HG03066 (cell line): ENCODE measurements at regions not wholly inside any gene's neighbourhood (a gene's known extent, or its start where the extent isn't known, plus 50 kb on each side); places are given as distances from the start of the nearest gene placed in this dataset.

Source experiments
- ATAC-seq: cut with Tn5 transposase; IDR thresholded peaks from one replicate; pipeline ENCODE4 v1.9.1; 2021; ENCODE audit warnings: low read depth; ENCODE audit not compliant: unreplicated experiment

GRCh38 chr2:126748188-126748760, 92.3 kb downstream of the GYPC start:
- no peak for ATAC-seq

DNA sequence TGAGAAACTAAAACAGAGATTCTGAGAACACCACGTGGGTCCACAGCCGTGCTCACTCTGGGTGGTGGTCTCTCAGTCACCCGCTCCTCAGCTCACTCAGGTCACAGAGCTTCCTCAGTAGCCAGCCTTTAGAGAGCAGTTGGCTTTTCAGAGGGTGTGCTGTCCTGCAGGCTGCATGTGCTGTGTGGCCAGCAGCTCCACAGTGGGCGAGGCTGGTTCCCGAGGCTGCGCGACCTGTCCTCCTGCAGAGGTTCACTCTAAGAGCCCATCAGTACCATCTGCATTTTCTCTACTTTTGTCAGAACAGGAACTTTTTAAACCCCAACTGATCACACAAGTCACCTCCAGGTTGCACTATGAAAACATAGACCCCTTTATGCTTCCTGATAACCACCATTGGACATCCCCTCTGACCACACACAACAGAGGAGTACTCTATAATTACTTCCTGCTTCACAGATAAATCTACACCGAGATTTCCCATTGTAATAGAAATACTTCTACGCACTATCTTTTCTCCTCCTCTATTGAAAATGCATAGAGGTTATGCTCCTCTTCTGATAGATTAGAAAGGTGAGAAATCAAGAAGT, 93.1 kb downstream of the GYPC start:
- ATAC-seq, result no peak

DNA sequence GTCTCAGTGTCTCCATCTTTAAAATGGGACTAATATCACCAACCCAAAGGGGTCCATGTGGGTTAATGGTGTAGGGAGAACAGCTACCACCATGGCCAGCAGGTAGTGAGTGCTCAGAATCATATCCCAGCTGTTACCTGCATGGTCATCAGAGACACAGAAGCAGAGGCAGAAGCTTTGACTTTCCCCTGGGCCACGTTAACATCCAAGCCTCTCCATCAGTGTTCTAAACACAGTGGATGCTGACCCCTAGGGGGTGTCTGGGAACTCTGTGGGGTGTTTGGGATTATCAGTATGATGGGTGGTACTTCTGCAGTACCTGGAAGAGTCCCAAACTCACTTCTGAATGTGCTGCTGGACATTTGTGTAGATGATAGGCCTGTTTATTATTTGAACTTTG, 93.6 kb downstream of the GYPC start:
- no peak for ATAC-seq

DNA sequence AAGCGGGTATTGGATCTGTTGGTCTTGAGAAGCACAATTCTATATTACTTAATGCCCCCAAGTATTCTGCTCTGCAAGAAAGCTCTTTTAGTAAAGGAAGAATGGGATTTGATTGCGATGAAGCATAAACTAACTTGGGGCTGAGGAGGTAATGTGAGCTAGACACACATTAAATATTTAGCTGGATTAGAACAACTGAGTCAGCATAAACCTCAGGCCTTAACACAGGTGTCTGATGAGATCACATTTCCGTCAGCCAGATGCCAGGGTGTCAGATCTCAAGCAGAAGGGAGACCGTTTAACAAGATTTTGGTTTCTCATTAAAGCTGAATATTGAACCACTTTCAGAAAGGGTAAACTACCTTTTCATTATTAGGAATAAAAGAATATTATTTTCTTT, 94.5 kb downstream of the GYPC start:
- no peak for ATAC-seq

- no peak for ATAC-seq
These were observed 95.5 kb downstream of the GYPC start for GRCh38 chr2:126751477-126751876.

DNA sequence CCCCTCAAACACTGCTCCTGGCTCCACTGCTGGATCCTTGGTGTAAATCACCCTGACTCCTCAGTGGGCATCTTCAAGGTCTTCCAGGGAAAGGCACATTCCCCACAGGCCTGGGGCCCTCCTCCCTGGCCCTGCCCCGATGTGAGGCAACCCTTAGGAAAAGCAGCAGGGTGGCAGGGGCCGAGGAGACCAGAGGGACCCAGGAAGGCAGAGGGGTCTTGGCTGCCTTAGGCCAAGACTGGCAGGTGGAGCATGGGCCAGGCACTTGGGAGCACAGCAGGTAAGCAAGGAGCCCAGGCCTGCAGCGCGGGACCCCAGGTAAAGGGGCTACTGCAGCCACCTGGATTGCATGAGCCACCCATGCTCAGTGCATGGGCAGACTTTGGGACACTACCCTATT, 96.9 kb downstream of the GYPC start:
- ATAC-seq, result no peak

GRCh38 chr2:126753501-126754212, 97.7 kb downstream of the GYPC start:
- ATAC-seq, result no peak

DNA sequence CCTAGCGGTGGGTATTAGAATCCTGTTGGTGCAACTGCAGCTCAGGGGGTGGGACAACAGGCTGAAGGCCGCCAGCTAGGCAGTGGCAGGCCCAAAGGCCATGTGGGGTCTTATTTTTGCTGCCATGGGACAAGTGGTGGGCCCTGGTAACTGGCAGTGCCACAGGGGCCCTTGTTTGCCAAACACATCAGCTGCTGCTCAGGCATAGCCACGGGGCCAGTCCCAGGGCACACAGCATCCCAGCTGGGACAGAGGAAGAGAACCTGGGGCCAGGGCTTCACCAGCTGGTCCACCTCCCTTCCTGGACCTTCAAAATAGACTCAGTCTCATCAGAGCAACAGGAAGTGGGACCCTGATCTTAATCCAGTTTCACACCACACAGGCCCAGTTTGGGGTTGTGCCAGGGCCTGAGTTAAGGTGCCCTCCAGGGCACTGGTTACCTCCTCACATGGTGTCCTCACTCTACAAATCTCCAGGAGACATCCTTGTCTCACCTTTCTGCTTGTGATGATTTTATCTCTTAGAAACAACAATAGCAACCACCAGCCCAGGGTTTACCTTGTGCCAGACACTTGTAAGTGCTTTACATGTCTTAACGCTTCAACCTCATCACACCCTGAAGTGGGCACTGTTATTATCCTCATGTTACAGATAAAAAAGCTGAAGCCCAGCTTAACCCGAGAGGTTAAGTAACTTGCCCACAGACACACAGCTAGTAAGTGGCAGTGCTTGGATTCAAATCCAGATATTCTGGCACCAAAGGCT, 98.5 kb downstream of the GYPC start:
- ATAC-seq, result no peak

DNA sequence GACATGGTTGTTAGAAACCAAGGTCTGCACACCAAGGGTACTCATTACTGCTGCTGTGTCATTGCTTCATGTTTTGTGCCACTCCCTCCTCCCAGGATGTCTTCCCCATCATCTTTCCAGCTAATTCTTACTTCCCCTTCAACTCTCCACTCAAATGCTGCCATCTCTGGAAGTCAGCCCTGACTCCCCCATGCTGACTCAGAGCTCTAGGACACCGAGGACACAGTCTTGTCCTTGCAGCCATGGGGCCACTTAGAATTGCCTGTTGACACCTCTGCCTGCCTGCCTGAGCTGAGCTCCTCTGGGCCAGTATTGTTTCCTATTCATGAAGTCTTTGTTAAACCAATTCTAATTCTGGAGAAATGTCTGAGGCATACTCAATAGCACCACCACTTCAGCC, 100.2 kb downstream of the GYPC start:
- ATAC-seq, result no peak

DNA sequence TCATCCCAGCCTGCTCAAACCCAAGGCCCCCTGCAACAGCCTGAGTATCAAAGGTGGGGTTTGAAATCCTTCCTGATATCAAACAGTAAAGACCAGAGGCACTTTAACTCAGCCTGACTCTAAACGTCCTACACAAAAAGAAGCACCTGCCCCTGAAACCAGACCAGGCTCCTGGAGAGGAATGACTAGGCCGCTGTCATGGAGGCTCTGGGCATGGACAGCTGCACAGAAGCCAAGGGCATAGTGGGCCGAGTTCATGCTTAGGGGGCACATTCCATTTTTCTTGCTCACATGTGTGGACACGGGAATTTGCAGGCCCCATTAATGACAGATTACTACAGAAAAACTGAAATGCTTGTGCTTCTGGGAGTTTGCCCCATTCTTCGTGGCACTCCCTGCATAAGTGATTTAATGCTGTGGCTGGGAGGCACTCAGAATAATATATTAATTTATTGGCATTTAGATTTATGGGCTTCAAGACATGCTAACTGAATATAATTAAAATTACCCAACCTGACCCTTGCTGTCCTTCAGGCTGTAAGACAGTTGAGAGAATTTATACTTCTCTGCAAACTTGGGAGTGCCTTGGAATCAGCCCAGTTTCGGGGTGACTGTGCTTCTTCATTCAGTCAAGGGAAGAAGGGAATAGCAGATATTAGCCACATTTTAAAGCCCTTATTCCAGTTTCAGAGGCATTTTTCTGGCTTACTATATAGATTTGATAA, 105.5 kb downstream of the GYPC start:
- ATAC-seq, result no peak

GRCh38 chr2:126761981-126762878, 106.3 kb downstream of the GYPC start:
- no peak for ATAC-seq

GRCh38 chr2:126764686-126765265, 108.8 kb downstream of the GYPC start:
- ATAC-seq, result no peak

DNA sequence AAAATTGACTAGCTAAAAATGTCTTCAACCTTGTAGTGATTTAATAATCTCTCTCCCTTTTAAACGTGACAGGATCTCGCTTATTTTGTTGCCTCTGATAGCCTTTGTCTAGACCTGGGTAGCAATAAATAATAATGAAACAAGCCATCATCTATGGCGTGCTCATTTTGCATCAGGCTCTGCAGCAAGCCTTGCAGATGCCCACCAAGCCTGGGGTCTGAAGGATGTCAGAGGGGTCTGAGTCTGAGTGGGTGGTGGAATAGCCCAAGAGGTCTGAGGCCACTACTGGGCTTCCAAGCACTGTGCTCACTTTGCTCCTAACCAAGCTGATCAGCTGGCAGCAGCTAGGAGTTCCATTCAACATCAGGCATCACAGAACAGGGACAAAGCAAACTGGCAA, 109.4 kb downstream of the GYPC start:
- no peak for ATAC-seq

DNA sequence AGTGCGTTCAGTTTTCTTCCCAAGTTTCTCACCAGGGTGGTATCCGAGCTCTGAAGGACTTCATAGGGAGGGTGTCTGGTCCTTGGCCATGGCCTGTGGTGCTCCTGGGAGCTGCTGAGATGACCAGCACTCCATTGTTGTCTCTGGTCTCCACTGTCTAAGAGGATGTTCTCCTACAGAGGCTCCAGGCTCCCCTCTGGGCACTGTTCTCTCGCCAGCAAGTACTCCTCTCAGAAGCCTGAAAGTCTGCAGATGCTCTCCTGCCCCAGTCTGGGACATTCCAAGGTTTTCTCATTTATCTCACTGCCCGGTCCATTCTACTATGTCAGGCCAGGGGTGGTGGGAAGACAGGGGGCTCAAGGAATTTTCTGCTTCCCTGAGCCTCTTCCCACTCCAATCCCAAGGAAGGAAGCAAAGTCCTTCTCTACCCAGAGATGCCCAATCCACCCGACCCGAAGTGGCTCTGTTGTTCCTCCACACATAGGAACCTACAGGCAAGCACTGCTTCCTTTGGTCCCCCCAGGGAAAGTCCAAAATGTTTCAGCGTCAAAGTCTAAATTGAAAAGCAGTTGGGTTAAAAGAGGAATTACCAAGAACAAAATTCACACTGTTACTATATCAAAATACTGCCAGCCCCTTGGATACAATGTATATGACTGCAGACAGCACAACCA, 110.5 kb downstream of the GYPC start:
- ATAC-seq, result no peak

- no peak for ATAC-seq
These were observed 111.0 kb downstream of the GYPC start for GRCh38 chr2:126766969-126767296.

DNA sequence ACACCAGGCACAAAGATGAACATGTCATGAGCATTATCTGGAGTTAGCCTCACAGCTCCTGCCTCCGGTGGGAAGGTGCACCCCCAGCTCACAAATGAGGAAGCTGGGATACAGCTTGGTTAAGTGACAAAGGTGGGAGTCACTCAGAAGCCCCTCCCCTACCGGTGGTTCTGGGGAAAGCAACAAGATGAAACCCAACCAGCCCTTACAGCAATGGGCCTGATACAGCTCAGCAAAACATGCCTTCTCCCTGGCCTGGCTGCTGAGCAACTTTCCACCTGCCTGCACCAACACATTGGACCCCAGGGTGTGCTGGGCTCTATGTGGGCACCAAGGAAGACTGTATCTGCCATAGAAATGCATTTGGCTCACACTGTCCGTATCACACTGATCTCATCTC, 113.2 kb downstream of the GYPC start:
- ATAC-seq, result no peak

GRCh38 chr2:126770466-126770865, 114.5 kb downstream of the GYPC start:
- ATAC-seq, result no peak

DNA sequence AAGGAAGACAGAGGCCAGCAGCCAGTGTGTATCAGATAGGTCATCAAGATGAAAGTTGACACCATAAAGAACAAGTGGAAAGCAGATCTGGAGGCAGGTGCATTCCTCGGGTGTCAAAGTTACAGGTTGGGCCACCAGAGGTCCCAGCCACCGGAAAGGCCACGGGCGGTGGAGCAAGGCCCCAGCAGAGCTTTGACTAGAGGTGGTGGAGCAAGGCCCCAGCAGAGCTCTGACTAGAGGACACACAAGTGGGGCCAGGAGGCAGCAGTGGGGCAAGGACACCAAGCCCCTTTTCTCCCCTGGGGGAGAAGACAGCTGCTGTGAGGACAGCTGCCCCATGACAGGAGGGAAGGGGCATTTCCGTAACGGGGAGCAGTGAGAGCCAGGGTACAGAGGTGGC, 115.1 kb downstream of the GYPC start:
- ATAC-seq, result no peak

GRCh38 chr2:126771501-126772195, 115.7 kb downstream of the GYPC start:
- no peak for ATAC-seq
